Thyroid gland (tissue), 4 donors: ENCODE measurements at regions not wholly inside any gene's neighbourhood (a gene's known extent, or its start where the extent isn't known, plus 50 kb on each side); places are given as distances from the start of the nearest gene placed in this dataset.

Experiments used
- POLR2A ChIP-seq, 2 donors: fragments of 450-650 bp; IDR thresholded peaks; one replicate each; pipeline ENCODE4 v1.6.1; 2017; ENCODE audit warnings: antibody characterized with exemption in 2 of 2, mild to moderate bottlenecking in 2 of 2, moderate library complexity in 1 of 2
- TF ChIP-seq, protein P1 (sequence below), 6 experiments: fragments of 200-600 bp in 3 of 6; fragments of 450-650 bp in 3 of 6; sonication (generic) in 3 of 6; IDR thresholded peaks; one replicate each; pipeline ENCODE4 v1.5.1; 2016 to 2019; ENCODE audit warnings: antibody characterized with exemption in 6 of 6, mild to moderate bottlenecking in 2 of 6, inconsistent platforms in 1 of 6, moderate library complexity in 1 of 6

DNA sequence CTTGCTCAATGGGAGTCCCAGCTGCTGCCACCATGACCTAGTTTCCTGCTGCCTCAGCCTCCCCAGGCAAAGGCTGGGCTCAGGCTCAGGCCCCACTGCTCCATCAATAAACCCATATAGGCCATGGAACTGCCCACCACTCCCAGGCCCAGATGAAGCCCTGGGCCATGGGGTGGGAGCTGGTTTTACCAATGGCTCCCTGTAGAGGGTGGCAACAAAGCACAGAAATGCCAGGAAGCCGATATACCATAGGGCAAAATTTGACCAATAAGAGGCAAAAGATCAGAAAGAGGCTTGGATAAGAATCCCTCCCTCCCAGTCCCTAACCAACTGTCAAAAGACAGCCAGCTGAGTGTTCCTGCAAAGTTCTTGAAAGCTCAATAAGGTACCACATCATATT, 101.8 kb upstream of the DOCK1 start:
- TF ChIP-seq, protein P1, sequence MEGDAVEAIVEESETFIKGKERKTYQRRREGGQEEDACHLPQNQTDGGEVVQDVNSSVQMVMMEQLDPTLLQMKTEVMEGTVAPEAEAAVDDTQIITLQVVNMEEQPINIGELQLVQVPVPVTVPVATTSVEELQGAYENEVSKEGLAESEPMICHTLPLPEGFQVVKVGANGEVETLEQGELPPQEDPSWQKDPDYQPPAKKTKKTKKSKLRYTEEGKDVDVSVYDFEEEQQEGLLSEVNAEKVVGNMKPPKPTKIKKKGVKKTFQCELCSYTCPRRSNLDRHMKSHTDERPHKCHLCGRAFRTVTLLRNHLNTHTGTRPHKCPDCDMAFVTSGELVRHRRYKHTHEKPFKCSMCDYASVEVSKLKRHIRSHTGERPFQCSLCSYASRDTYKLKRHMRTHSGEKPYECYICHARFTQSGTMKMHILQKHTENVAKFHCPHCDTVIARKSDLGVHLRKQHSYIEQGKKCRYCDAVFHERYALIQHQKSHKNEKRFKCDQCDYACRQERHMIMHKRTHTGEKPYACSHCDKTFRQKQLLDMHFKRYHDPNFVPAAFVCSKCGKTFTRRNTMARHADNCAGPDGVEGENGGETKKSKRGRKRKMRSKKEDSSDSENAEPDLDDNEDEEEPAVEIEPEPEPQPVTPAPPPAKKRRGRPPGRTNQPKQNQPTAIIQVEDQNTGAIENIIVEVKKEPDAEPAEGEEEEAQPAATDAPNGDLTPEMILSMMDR (IDR thresholded peaks at IDR 0.05) = no peak
- no peak for TF ChIP-seq POLR2A (IDR thresholded peaks at IDR 0.05)
